SJCRH30 (cell line): ENCODE measurements at regions not wholly inside any gene's neighbourhood (a gene's known extent, or its start where the extent isn't known, plus 50 kb on each side); places are given as distances from the start of the nearest gene placed in this dataset.

Experiments
- DNase-seq, 2 experiments: peaks; one replicate each; pipeline ENCODE4 v3.0.0-alpha.2; 2015 to 2020
- H3K27ac ChIP-seq: fragments of 250-450 bp; sonication (Bioruptor Pico); 2 replicates; pipeline ENCODE4 v1.5.1; 2020; ENCODE audit warnings: mild to moderate bottlenecking, moderate library complexity
- H3K27me3 ChIP-seq: fragments of 250-450 bp; sonication (Bioruptor Pico); 2 replicates; pipeline ENCODE4 v1.5.1; 2020; ENCODE audit warnings: mild to moderate bottlenecking, moderate library complexity
- H3K36me3 ChIP-seq: fragments of 250-450 bp; sonication (Bioruptor Pico); 2 replicates; pipeline ENCODE4 v1.5.1; 2020; ENCODE audit warnings: mild to moderate bottlenecking, moderate library complexity
- H3K4me1 ChIP-seq: fragments of 250-450 bp; sonication (Bioruptor Pico); 2 replicates; pipeline ENCODE4 v1.5.1; 2020; ENCODE audit warnings: mild to moderate bottlenecking, moderate library complexity
- H3K4me3 ChIP-seq: fragments of 250-450 bp; sonication (Bioruptor Pico); 2 replicates; pipeline ENCODE4 v1.5.1; 2020; ENCODE audit warnings: mild to moderate bottlenecking, moderate library complexity
- H3K9me3 ChIP-seq: fragments of 250-450 bp; sonication (Bioruptor Pico); replicated peaks from 2 replicates; pipeline ENCODE4 v1.5.1; 2020; ENCODE audit warnings: mild to moderate bottlenecking, moderate library complexity

DNA sequence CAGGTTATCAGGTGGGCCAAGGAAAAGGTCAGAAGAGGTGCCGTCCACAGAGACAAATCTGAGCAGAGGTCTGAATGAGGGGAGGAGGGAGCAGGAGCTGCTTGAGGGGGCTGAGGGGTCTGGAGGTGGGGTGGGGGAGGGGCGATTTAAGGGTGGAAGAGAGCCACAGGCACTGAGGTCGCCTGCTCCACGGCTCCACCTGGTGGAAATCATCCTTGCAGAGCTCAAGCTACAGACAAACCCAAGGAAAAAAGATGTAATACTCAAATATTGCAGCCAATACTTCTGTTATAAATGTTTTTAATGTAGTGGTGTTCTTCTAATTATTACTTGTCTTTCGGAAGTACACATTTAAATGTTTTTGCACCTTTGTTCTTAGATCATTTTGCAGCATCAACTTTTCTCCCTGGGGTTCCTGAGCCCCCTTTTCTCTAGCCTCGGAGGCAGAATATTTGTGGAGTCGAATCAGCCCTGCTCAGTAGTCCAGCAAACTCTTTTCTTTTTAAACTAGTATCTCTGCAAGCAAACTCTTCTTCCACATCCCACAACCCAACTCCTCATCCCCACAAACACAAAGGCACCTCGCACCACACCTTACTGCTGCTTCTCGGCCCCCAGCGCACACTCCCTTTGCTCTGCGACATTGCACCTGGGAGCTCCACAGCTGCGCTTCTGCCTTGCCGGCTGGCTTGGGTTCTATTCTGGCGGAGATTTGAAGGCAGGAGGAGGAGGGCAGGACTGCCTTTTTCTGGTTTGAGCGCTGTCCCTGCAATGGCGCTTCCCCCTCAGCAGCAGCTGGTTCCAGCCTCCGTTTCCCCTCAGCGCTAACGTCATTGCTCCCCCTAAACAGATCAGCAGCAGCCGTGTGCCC lies 51.0 kb upstream of the TFAP2A start:
- DNase-seq: peak; percentile 37 to 54
- H3K4me3 ChIP-seq: no peak overlapping the region
- no peaks in the 10 kb centered on the region for H3K9me3 ChIP-seq
- no peaks in the 10 kb centered on the region for H3K4me1 ChIP-seq
- no peaks in the 10 kb centered on the region for H3K36me3 ChIP-seq
- H3K27me3 ChIP-seq: no peaks in the 10 kb centered on the region
- no peak overlapping the region for H3K27ac ChIP-seq
